ENCODE measurements at regions not wholly inside any gene's neighbourhood (a gene's known extent, or its start where the extent isn't known, plus 50 kb on each side); places are given as distances from the start of the nearest gene placed in this dataset.
A peak's percentile ranks its signal among the peaks of the same experiment; 100 is the strongest.

GRCh38 chr4:153962311-153963039, 173.6 kb upstream of the SFRP2 start:
- Mint-ChIP-seq H3K4me3 (no peak overlapping the region), H3K27me3 (ENCODE audit: low read depth) (no peaks in the 10 kb centered on the region), H3K27ac (ENCODE audit: unreplicated experiment) (no peak overlapping the region), H3K9me3 (peaks cover 16% of the 10 kb centered on the region), H3K4me1 (peaks cover 29% of the 10 kb centered on the region), H3K36me3 (ENCODE audit: low read depth) (peaks cover 23% of the 10 kb centered on the region)
- DNase-seq (ENCODE audit: low read depth, low spot score) = no peak
- TF ChIP-seq CTCF (conservative IDR thresholded peaks at IDR 0.05) = no peak

- Mint-ChIP-seq H3K4me3 (no peak overlapping the region), H3K9me3 (peaks cover 19% of the 10 kb centered on the region), H3K27ac (ENCODE audit: unreplicated experiment) (no peak overlapping the region), H3K4me1 (peaks cover 10% of the 10 kb centered on the region), H3K36me3 (ENCODE audit: low read depth) (peaks cover 41% of the 10 kb centered on the region), H3K27me3 (ENCODE audit: low read depth) (no peaks in the 10 kb centered on the region)
- no peak for DNase-seq (ENCODE audit: low read depth, low spot score)
- TF ChIP-seq CTCF (conservative IDR thresholded peaks at IDR 0.05) = no peak
Observed at GRCh38 chr4:153955327-153955726, 166.4 kb upstream of the SFRP2 start.

- Mint-ChIP-seq H3K27me3 (ENCODE audit: low read depth) (no peaks in the 10 kb centered on the region), H3K27ac (ENCODE audit: unreplicated experiment) (peak overlapping the region; percentile 90), H3K4me3 (no peak overlapping the region), H3K4me1 (peaks cover 16% of the 10 kb centered on the region), H3K36me3 (ENCODE audit: low read depth) (peaks cover 37% of the 10 kb centered on the region), H3K9me3 (peaks cover 15% of the 10 kb centered on the region)
- DNase-seq (ENCODE audit: low read depth, low spot score) = no peak
- no peak for TF ChIP-seq CTCF (conservative IDR thresholded peaks at IDR 0.05)
Observed at GRCh38 chr4:153954654-153955053, 165.8 kb upstream of the SFRP2 start.

GRCh38 chr4:153950100-153950979, 161.5 kb upstream of the SFRP2 start:
- peaks cover 17% of the 10 kb centered on the region for H3K4me1 Mint-ChIP-seq
- peaks cover 20% of the 10 kb centered on the region for H3K9me3 Mint-ChIP-seq
- H3K36me3 Mint-ChIP-seq (ENCODE audit: low read depth) = peaks cover 39% of the 10 kb centered on the region
- H3K27me3 Mint-ChIP-seq (ENCODE audit: low read depth) = no peaks in the 10 kb centered on the region
- no peak overlapping the region for H3K27ac Mint-ChIP-seq (ENCODE audit: unreplicated experiment)
- no peak overlapping the region for H3K4me3 Mint-ChIP-seq
- TF ChIP-seq CTCF (conservative IDR thresholded peaks at IDR 0.05) = no peak
- DNase-seq (ENCODE audit: low read depth, low spot score) = no peak

GRCh38 chr4:153948041-153948440, 159.2 kb upstream of the SFRP2 start:
- peaks cover 17% of the 10 kb centered on the region for H3K4me1 Mint-ChIP-seq
- no peak overlapping the region for H3K27ac Mint-ChIP-seq (ENCODE audit: unreplicated experiment)
- TF ChIP-seq CTCF (conservative IDR thresholded peaks at IDR 0.05) = no peak
- peaks cover 39% of the 10 kb centered on the region for H3K36me3 Mint-ChIP-seq (ENCODE audit: low read depth)
- H3K4me3 Mint-ChIP-seq = no peak overlapping the region
- DNase-seq (ENCODE audit: low read depth, low spot score) = no peak
- no peaks in the 10 kb centered on the region for H3K27me3 Mint-ChIP-seq (ENCODE audit: low read depth)
- H3K9me3 Mint-ChIP-seq = peaks cover 20% of the 10 kb centered on the region
